H9 (cell line): ENCODE measurements at regions not wholly inside any gene's neighbourhood (a gene's known extent, or its start where the extent isn't known, plus 50 kb on each side); places are given as distances from the start of the nearest gene placed in this dataset.

Experiments used
- DNase-seq: peaks from one replicate; pipeline ENCODE4 v3.0.0-alpha.2; 2017
- H2AFZ ChIP-seq: one replicate; pipeline ENCODE4 v1.6.1; 2013; ENCODE audit warnings: mild to moderate bottlenecking, low read length, control low read depth, moderate library complexity
- H2AK5ac ChIP-seq: 2 replicates; pipeline ENCODE4 v1.6.1; 2013; ENCODE audit warnings: low read length, control low read depth, mixed read lengths; ENCODE audit not compliant: insufficient read length
- H2BK120ac ChIP-seq: one replicate; pipeline ENCODE4 v1.6.1; 2013; ENCODE audit warnings: low read depth, mild to moderate bottlenecking, low read length, control low read depth, inconsistent platforms; ENCODE audit not compliant: poor library complexity, severe bottlenecking
- H2BK12ac ChIP-seq: 2 replicates; pipeline ENCODE4 v1.6.1; 2013; ENCODE audit warnings: low read length, control low read depth, mixed read lengths, low read depth; ENCODE audit not compliant: insufficient read length
- H2BK15ac ChIP-seq: 2 replicates; pipeline ENCODE4 v1.6.1; 2013; ENCODE audit warnings: low read depth, low read length, control low read depth
- H2BK20ac ChIP-seq: one replicate; pipeline ENCODE4 v1.6.1; 2013; ENCODE audit warnings: low read depth, mild to moderate bottlenecking, low read length, control low read depth, inconsistent platforms; ENCODE audit not compliant: poor library complexity, severe bottlenecking
- H2BK5ac ChIP-seq: 2 replicates; pipeline ENCODE4 v1.6.1; 2013; ENCODE audit warnings: low read length, control low read depth, mixed read lengths; ENCODE audit not compliant: insufficient read length
- H3K14ac ChIP-seq: 2 replicates; pipeline ENCODE4 v1.6.1; 2013; ENCODE audit warnings: low read length, control low read depth; ENCODE audit not compliant: insufficient read depth
- H3K18ac ChIP-seq: 2 replicates; pipeline ENCODE4 v1.6.1; 2013; ENCODE audit warnings: low read depth, mild to moderate bottlenecking, mixed read lengths, low read length, control low read depth; ENCODE audit not compliant: insufficient read length
- H3K23ac ChIP-seq: 2 replicates; pipeline ENCODE4 v1.6.1; 2013; ENCODE audit warnings: low read length, control low read depth, mixed read lengths, low read depth; ENCODE audit not compliant: insufficient read length
- H3K23me2 ChIP-seq: 2 replicates; pipeline ENCODE4 v1.6.1; 2013; ENCODE audit warnings: low read depth, mild to moderate bottlenecking, mixed read lengths, low read length, control low read depth; ENCODE audit not compliant: insufficient read length, poor library complexity, severe bottlenecking
- H3K27ac ChIP-seq: 2 replicates; pipeline ENCODE4 v1.5.1; 2013; ENCODE audit warnings: low read length, control low read depth, mixed read lengths, low read depth; ENCODE audit not compliant: insufficient read length
- H3K27me3 ChIP-seq: 2 replicates; pipeline ENCODE4 v1.6.1; 2013; ENCODE audit warnings: low read length, control low read depth, inconsistent platforms; ENCODE audit not compliant: insufficient read depth
- H3K4ac ChIP-seq: 2 replicates; pipeline ENCODE4 v1.6.1; 2013; ENCODE audit warnings: low read depth, mild to moderate bottlenecking, control low read depth, inconsistent platforms, low read length, moderate library complexity
- H3K4me1 ChIP-seq: 2 replicates; pipeline ENCODE4 v1.6.1; 2013; ENCODE audit warnings: low read length, control low read depth, inconsistent platforms; ENCODE audit not compliant: insufficient read depth
- H3K4me2 ChIP-seq: 2 replicates; pipeline ENCODE4 v1.6.1; 2013; ENCODE audit warnings: low read length, control low read depth, mixed read lengths; ENCODE audit not compliant: insufficient read length, insufficient read depth
- H3K56ac ChIP-seq: 2 replicates; pipeline ENCODE4 v1.6.1; 2013; ENCODE audit warnings: low read depth, mild to moderate bottlenecking, mixed read lengths, low read length, control low read depth; ENCODE audit not compliant: insufficient read length
- H3K79me1 ChIP-seq: 2 replicates; pipeline ENCODE4 v1.6.1; 2013; ENCODE audit warnings: low read depth, mild to moderate bottlenecking, moderate library complexity, low read length, control low read depth, inconsistent platforms; ENCODE audit not compliant: insufficient read depth, poor library complexity, severe bottlenecking
- H3K79me2 ChIP-seq: 2 replicates; pipeline ENCODE4 v1.6.1; 2013; ENCODE audit warnings: low read length, control low read depth, inconsistent platforms; ENCODE audit not compliant: insufficient read depth
- H3K9ac ChIP-seq: 2 replicates; pipeline ENCODE4 v1.6.1; 2013; ENCODE audit warnings: low read length, control low read depth, mixed read lengths; ENCODE audit not compliant: insufficient read length; ENCODE audit errors: extremely low read depth
- H3K9me3 ChIP-seq: one replicate; pipeline ENCODE4 v1.6.1; 2013; ENCODE audit warnings: low read depth, low read length, inconsistent platforms; ENCODE audit not compliant: control insufficient read depth
- H3T11ph ChIP-seq: one replicate; pipeline ENCODE4 v1.6.1; 2013; ENCODE audit warnings: mild to moderate bottlenecking, low read length, control low read depth, inconsistent platforms
- H4K20me1 ChIP-seq: one replicate; pipeline ENCODE4 v1.6.1; 2013; ENCODE audit not compliant: control insufficient read depth, insufficient read length, insufficient read depth
- H4K5ac ChIP-seq: 2 replicates; pipeline ENCODE4 v1.6.1; 2013; ENCODE audit warnings: low read depth, mild to moderate bottlenecking, mixed read lengths, low read length, control low read depth; ENCODE audit not compliant: insufficient read length
- H4K8ac ChIP-seq: replicated peaks from 2 replicates; pipeline ENCODE4 v1.6.1; 2013; ENCODE audit warnings: low read length, control low read depth, mixed read lengths, low read depth; ENCODE audit not compliant: insufficient read length
- H4K91ac ChIP-seq: 2 replicates; pipeline ENCODE4 v1.6.1; 2013; ENCODE audit warnings: low read depth, mild to moderate bottlenecking, moderate library complexity, mixed read lengths, low read length, control low read depth; ENCODE audit not compliant: insufficient read length
- H3K27ac Mint-ChIP-seq, 3 experiments: 2 replicates in 2 of 3; 3 replicates in 1 of 3; pipeline ENCODE4 v1.8.0; 2020 to 2021; ENCODE audit warnings: mixed read lengths in 3 of 3, mild to moderate bottlenecking in 1 of 3, moderate library complexity in 1 of 3
- H3K27me3 Mint-ChIP-seq: 2 replicates; pipeline ENCODE4 v1.8.0; 2021; ENCODE audit warnings: low read depth, mild to moderate bottlenecking, moderate library complexity, mixed read lengths
- H3K36me3 Mint-ChIP-seq, 3 experiments: 2 replicates in 2 of 3; 3 replicates in 1 of 3; pipeline ENCODE4 v1.8.0; 2020 to 2021; ENCODE audit warnings: low read depth in 3 of 3, mixed read lengths in 3 of 3; ENCODE audit not compliant: insufficient read depth in 1 of 3
- H3K4me1 Mint-ChIP-seq, 2 experiments: 2 replicates each; pipeline ENCODE4 v1.8.0; 2020; ENCODE audit warnings: mixed read lengths in 2 of 2
- H3K4me3 Mint-ChIP-seq, 2 experiments: 2 replicates in 1 of 2; 3 replicates in 1 of 2; pipeline ENCODE4 v1.8.0; 2020 to 2021; ENCODE audit warnings: mild to moderate bottlenecking in 2 of 2, mixed read lengths in 2 of 2, moderate library complexity in 1 of 2
- H3K9me3 Mint-ChIP-seq, 2 experiments: 2 replicates in 1 of 2; 3 replicates in 1 of 2; pipeline ENCODE4 v1.8.0; 2020; ENCODE audit warnings: mild to moderate bottlenecking in 2 of 2, mixed read lengths in 2 of 2, moderate library complexity in 1 of 2
- CTCF ChIP-seq: fragments of 200-600 bp; sonication (generic); conservative IDR thresholded peaks from 3 replicates; pipeline ENCODE4 v1.8.0; 2021; ENCODE audit warnings: antibody characterized with exemption, mild to moderate bottlenecking
- WGBS: extraction: QIAGEN DNeasy Blood & Tissue Kit; methylation state at CpG from one replicate; pipeline ENCODE4 v1.1.7; 2013; ENCODE audit warnings: missing lambda C conversion rate, low lambda C conversion rate, mixed read lengths; ENCODE audit not compliant: insufficient read length; ENCODE audit errors: extremely low coverage; 5-methylcytosine and 5-hydroxymethylcytosine counted together

DNA sequence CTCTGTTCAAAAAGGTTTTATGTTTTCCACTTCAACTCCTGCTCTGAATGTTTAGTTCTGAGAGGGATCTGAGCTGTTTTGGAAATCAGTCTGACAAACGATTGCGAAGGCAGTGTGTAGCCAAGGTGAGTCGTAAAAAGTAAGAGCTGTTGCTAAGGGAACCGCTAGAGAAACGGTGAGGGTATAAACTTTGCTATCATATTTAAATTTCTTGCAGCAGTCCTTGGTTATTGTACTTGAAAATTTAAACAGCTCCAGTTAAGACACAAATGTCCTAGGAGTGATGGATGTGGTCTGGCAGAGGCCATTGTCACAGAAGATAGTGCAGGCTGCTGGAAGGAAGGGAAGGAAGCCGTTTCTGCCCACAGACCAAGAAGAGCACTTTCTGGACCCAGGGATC lies 64.9 kb upstream of the CITED2 start:
- DNase-seq = no peak

More for the DNA sequence above, 64.9 kb upstream of the CITED2 start:
- no peak overlapping the region for H3K56ac ChIP-seq
- no peaks in the 10 kb centered on the region for H3K9me3 ChIP-seq
- no peak overlapping the region for H4K5ac ChIP-seq
- no peak overlapping the region for H3K14ac ChIP-seq
- H4K20me1 ChIP-seq = no peaks in the 10 kb centered on the region
- Mint-ChIP-seq H3K27ac (no peak overlapping the region), H3K36me3 (no peaks in the 10 kb centered on the region), H3K4me3 (no peak overlapping the region), H3K9me3 (no peaks in the 10 kb centered on the region), H3K27me3 (peaks cover 2% of the 10 kb centered on the region; the same call in 1 of the 2 replicates), H3K4me1 (peaks cover 11 to 14% of the 10 kb centered on the region in 2 experiments; a peak in 3 of 4 replicates)
- H3K4me2 ChIP-seq = no peak overlapping the region
- H2AK5ac ChIP-seq = no peak overlapping the region
- no peak overlapping the region for H4K91ac ChIP-seq
- no peak for TF ChIP-seq CTCF
- no peak overlapping the region for H3K18ac ChIP-seq
- H3K4me1 ChIP-seq = no peaks in the 10 kb centered on the region
- no peak overlapping the region for H3T11ph ChIP-seq
- no peak overlapping the region for H2BK120ac ChIP-seq
- H2AFZ ChIP-seq = no peak overlapping the region
- H3K27ac ChIP-seq = no peak overlapping the region
- no peaks in the 10 kb centered on the region for H3K79me1 ChIP-seq
- H3K9ac ChIP-seq = no peak overlapping the region
- no peaks in the 10 kb centered on the region for H3K27me3 ChIP-seq
- H3K79me2 ChIP-seq = no peaks in the 10 kb centered on the region
- no peak overlapping the region for H2BK5ac ChIP-seq
- no peak overlapping the region for H4K8ac ChIP-seq
- no peak overlapping the region for H2BK12ac ChIP-seq
- H3K4ac ChIP-seq = no peak overlapping the region
- no peak overlapping the region for H3K23ac ChIP-seq
- no peaks in the 10 kb centered on the region for H3K23me2 ChIP-seq
- no peak overlapping the region for H2BK15ac ChIP-seq
- H2BK20ac ChIP-seq = no peak overlapping the region
- WGBS = no CpG with 5 or more reads among the region's 6 CpGs
